MCF 10A (cell line): ENCODE measurements at regions not wholly inside any gene's neighbourhood (a gene's known extent, or its start where the extent isn't known, plus 50 kb on each side); places are given as distances from the start of the nearest gene placed in this dataset.

ENCODE experiments used
- BruUV-seq: library from RNA; stranded (reverse); fragments of 400-500 nt; replicated peaks from 2 replicates; lab custom pipeline; 2021; lab: Mats Ljungman, UMichigan
- CTCF ChIA-PET: fragments of 300-600 bp; sonication (Branson Sonifier 250); formaldehyde crosslinking; extraction: SDS; loops from one replicate; lab custom pipeline; 2021; ENCODE audit warnings: antibody characterized with exemption, inconsistent platforms; lab: Yijun Ruan, JAX
- POLR2A ChIA-PET: fragments of 300-600, 350-650 bp; sonication (Branson Sonifier 250); formaldehyde crosslinking; extraction: SDS; loops from one replicate; lab custom pipeline; 2020; ENCODE audit warnings: antibody characterized with exemption, inconsistent platforms; lab: Yijun Ruan, JAX
- DNase-seq: peaks from one replicate; pipeline ENCODE4 v3.0.0-alpha.2; 2018; ENCODE audit not compliant: unreplicated experiment
- H3K27ac Mint-ChIP-seq: one replicate; pipeline ENCODE4 v1.8.0; 2022; ENCODE audit warnings: mild to moderate bottlenecking, low read depth, mixed read lengths; ENCODE audit not compliant: unreplicated experiment
- H3K27me3 Mint-ChIP-seq: one replicate; pipeline ENCODE4 v1.8.0; 2022; ENCODE audit warnings: mixed read lengths; ENCODE audit not compliant: insufficient read depth, unreplicated experiment
- H3K36me3 Mint-ChIP-seq: one replicate; pipeline ENCODE4 v1.8.0; 2022; ENCODE audit warnings: mild to moderate bottlenecking, moderate library complexity, mixed read lengths; ENCODE audit not compliant: insufficient read depth, unreplicated experiment
- H3K4me1 Mint-ChIP-seq: one replicate; pipeline ENCODE4 v1.8.0; 2022; ENCODE audit warnings: mixed read lengths; ENCODE audit not compliant: insufficient read depth, unreplicated experiment
- H3K4me3 Mint-ChIP-seq: one replicate; pipeline ENCODE4 v1.8.0; 2022; ENCODE audit warnings: mild to moderate bottlenecking, moderate library complexity, mixed read lengths; ENCODE audit not compliant: unreplicated experiment
- H3K9me3 Mint-ChIP-seq: one replicate; pipeline ENCODE4 v1.8.0; 2022; ENCODE audit warnings: mixed read lengths; ENCODE audit not compliant: unreplicated experiment
- intact Hi-C: fragments of 100-400 bp; cut with micrococcal nuclease; formaldehyde crosslinking; loops from 2 replicates; pipeline ENCODE4 v1.14.1; 2022
- TF ChIP-seq, protein P1 (sequence below): fragments of 200-600 bp; IDR thresholded peaks from one replicate; pipeline ENCODE4 v1.8.0; 2022; ENCODE audit warnings: antibody characterized with exemption, mild to moderate bottlenecking; ENCODE audit not compliant: unreplicated experiment

DNA sequence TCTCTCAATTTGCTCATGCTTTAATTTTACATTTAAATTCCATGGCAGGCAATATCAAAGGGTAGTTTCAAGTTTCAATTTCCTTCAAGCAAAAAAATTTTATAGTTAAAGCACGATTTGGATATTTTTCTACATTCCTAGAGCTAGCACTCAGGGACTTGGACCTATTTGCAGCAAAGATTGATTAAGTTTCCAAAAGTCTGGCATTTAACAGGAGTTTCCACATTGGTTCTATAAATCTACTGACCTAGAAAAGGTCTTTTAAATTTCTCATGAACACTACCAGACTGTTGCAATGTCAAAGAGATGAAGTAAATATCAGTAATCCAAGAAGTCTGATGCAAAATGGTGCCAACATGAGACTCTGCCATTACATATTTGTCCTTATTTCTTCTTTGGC lies 253.7 kb upstream of the LINC00305 start:
- POLR2A ChIA-PET: no interaction called here
- CTCF ChIA-PET: interaction anchor here (0.6 to 0.7 kb wide), 2 partner anchors 22 to 1007 kb away, joined by 3 read pairs; no protein-coding TSS in a partner anchor
- TF ChIP-seq, protein P1, sequence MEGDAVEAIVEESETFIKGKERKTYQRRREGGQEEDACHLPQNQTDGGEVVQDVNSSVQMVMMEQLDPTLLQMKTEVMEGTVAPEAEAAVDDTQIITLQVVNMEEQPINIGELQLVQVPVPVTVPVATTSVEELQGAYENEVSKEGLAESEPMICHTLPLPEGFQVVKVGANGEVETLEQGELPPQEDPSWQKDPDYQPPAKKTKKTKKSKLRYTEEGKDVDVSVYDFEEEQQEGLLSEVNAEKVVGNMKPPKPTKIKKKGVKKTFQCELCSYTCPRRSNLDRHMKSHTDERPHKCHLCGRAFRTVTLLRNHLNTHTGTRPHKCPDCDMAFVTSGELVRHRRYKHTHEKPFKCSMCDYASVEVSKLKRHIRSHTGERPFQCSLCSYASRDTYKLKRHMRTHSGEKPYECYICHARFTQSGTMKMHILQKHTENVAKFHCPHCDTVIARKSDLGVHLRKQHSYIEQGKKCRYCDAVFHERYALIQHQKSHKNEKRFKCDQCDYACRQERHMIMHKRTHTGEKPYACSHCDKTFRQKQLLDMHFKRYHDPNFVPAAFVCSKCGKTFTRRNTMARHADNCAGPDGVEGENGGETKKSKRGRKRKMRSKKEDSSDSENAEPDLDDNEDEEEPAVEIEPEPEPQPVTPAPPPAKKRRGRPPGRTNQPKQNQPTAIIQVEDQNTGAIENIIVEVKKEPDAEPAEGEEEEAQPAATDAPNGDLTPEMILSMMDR: no peak
- Mint-ChIP-seq H3K36me3 (no peaks in the 10 kb centered on the region), H3K4me3 (no peak overlapping the region), H3K27me3 (peaks cover 47% of the 10 kb centered on the region), H3K9me3 (no peaks in the 10 kb centered on the region), H3K4me1 (no peaks in the 10 kb centered on the region), H3K27ac (no peak overlapping the region)
- intact Hi-C loops: no loop called here
- DNase-seq: no peak
- BruUV-seq: no TSS peak

DNA sequence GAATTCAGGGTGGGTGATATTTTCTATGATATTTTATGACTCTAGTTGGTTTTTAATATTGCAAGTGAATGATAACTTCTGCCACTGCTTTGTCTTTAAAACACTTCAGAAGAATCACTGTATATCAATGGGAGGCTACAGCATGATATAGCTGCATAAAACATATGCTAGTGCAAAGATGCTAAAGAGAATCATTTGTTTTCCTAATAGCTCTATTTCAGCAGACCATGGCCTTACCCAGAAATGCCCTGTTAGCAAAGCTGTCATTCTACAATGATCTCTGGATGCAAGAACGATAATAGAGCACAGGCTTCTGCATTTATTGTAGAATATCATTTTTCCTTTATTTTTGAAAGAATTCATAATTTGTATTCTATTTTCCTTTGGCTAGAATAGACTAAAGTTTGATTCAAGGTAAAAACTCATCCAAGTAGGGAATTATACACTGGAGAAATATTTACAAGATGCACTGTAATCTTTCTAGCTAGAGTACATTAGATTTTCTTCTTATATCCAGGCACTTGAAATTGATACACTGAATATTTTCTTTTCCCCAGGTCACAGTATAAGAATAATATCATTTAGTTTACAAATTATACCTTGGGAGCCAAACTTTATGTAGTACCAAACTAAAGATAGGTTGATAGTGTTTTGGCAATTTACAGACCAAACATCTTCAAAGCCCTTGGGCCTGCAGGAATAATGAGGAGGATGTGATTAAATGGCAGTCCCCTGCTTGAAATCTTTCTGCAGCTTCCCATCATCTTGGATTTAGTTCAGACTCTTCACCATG lies 252.6 kb upstream of the LINC00305 start:
- no peak overlapping the region for H3K27ac Mint-ChIP-seq
- peaks cover 44% of the 10 kb centered on the region for H3K27me3 Mint-ChIP-seq
- no peak overlapping the region for H3K4me3 Mint-ChIP-seq
- POLR2A ChIA-PET: no interaction called here
- DNase-seq: no peak
- intact Hi-C loops: no loop called here
- CTCF ChIA-PET: interaction anchor here (0.7 kb wide), 1 partner anchor 111 kb away, joined by 4 read pairs; no protein-coding TSS in a partner anchor
- BruUV-seq: no TSS peak
- TF ChIP-seq, protein P1: no peak
- no peaks in the 10 kb centered on the region for H3K9me3 Mint-ChIP-seq
- H3K4me1 Mint-ChIP-seq: no peaks in the 10 kb centered on the region
- no peaks in the 10 kb centered on the region for H3K36me3 Mint-ChIP-seq

DNA sequence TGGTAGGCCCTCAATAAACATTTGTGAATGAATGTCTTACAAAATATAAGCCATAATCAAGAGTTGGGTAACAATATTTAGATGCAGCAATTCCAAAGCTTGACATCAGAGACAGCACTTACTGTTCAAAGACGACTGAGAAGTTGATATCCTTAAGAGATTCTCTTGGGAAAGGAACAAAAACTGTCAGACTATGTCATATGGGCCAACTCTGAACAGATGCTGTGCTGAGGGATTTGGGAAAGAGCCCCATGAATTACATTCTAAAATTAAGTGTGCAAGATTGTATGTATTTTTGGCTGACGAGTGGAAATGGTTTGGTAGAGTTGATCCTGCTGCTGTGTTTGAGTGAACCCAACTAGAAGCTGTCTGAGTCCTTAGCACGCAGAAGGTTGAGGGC lies 250.7 kb upstream of the LINC00305 start:
- no peaks in the 10 kb centered on the region for H3K36me3 Mint-ChIP-seq
- no peak overlapping the region for H3K4me3 Mint-ChIP-seq
- TF ChIP-seq, protein P1: no peak
- no TSS peak for BruUV-seq
- no peak for DNase-seq
- intact Hi-C loops: no loop called here
- ChIA-PET POLR2A (no interaction called here), CTCF (interaction anchor here (1.8 kb wide), 1 partner anchor 9 kb away, joined by 6 read pairs; no protein-coding TSS in a partner anchor)
- H3K27ac Mint-ChIP-seq: no peak overlapping the region
- peaks cover 63% of the 10 kb centered on the region for H3K27me3 Mint-ChIP-seq
- peaks cover 7% of the 10 kb centered on the region for H3K9me3 Mint-ChIP-seq
- H3K4me1 Mint-ChIP-seq: no peaks in the 10 kb centered on the region

DNA sequence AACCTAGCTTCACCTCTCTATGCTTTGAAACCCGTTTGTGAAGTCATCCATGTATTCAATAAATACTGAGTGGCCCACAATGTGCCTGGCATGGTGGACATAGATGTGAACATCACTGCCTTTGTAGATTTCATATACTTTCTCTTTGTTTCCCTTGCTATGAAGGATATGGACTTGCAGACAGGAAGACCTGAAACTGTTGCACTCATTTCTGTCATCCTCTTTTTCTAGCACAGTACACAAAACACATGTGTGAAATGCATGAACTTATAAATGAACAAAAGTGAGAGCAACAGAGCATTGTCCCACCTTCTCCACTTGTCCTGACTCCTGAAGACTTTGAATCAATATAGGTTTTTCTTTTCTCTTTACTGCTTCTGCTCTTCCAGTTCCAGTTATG lies 249.4 kb upstream of the LINC00305 start:
- TF ChIP-seq, protein P1: no peak
- H3K27ac Mint-ChIP-seq: no peak overlapping the region
- POLR2A ChIA-PET: no interaction called here
- H3K27me3 Mint-ChIP-seq: peaks cover 76% of the 10 kb centered on the region
- BruUV-seq: no TSS peak
- no peak for DNase-seq
- intact Hi-C loops: no loop called here
- H3K4me3 Mint-ChIP-seq: no peak overlapping the region
- CTCF ChIA-PET: interaction anchor here (1.8 kb wide), 1 partner anchor 10 kb away, joined by 6 read pairs; no protein-coding TSS in a partner anchor
- H3K36me3 Mint-ChIP-seq: no peaks in the 10 kb centered on the region
- H3K4me1 Mint-ChIP-seq: no peaks in the 10 kb centered on the region
- peaks cover 7% of the 10 kb centered on the region for H3K9me3 Mint-ChIP-seq
